Caki2 (cell line): ENCODE measurements at regions not wholly inside any gene's neighbourhood (a gene's known extent, or its start where the extent isn't known, plus 50 kb on each side); places are given as distances from the start of the nearest gene placed in this dataset.
"Not testable (repeated sequence)": the region's sequence is repeated elsewhere in the genome, so short reads cannot be mapped to it uniquely, and the experiment has no call there.

ENCODE experiments used
- DNase-seq: peaks from one replicate; pipeline ENCODE4 v3.0.0-alpha.2; 2015; ENCODE audit warnings: low read depth
- in situ Hi-C: cut with HindIII; loops from 2 replicates; pipeline ENCODE4 v1.10.0; 2016; ENCODE audit warnings: low sequenced_read_pairs, low pct_unique_long_range_greater_than_20kb, mixed read lengths

DNA sequence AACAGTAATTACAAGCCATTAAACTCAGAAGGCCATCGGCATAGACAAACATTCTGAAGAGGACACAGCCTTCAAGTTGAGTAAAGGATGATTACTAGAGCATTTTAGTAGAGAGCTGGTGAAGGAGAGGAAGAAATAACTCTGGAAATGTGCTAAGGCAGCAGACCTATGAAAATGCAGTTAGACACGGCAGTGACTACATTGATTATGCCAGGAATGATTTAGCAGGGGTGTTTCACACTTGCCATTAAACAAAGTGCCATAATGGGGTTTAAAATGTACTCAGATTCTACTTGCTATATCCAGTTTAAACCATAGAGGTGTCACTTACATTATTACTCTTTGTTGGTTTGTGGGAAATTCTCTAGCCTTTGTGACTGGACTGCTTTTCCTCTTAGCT lies 372.3 kb downstream of the CPS1 start:
- in situ Hi-C loops: no loop called here
- DNase-seq: no peak

DNA sequence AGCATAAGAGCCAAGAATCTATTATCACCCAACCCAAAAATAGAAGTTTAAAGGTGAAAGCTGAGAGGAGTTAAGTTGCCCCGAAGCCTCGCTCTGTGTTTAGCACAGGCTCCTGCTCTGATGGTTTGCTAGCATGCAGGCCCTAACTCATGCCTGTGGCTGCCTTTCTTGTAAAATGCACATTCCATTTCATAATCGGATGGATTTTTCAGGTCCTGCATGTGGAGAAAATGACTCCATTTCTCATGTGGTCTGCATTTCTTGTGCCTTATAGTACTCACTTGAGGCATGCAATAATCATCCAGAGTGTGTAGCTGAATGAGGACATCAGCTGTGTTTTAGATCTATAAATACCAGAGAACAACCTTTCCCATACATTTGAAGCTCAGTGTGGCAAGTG lies 381.8 kb downstream of the CPS1 start:
- DNase-seq: no peak
- in situ Hi-C loops: no loop called here

DNA sequence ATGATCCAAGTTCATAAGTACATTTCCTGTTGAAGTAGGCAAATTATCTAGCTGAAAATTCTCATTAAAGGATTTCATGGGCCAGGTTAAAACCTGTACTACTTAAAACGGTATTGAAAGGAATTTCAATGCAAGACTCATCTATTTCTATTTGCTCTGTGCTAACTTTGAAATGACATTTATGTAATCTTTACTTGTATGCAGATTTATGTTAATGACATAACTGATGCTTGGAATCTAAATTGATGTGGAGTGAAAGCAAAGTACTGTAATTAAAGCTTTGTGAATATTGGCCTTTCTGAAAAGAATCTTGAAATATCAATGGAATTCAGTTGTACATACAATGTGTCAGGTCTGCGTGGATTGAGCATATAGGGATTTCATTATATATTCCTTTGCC lies 390.0 kb downstream of the CPS1 start:
- no peak for DNase-seq
- in situ Hi-C loops: no loop called here

DNA sequence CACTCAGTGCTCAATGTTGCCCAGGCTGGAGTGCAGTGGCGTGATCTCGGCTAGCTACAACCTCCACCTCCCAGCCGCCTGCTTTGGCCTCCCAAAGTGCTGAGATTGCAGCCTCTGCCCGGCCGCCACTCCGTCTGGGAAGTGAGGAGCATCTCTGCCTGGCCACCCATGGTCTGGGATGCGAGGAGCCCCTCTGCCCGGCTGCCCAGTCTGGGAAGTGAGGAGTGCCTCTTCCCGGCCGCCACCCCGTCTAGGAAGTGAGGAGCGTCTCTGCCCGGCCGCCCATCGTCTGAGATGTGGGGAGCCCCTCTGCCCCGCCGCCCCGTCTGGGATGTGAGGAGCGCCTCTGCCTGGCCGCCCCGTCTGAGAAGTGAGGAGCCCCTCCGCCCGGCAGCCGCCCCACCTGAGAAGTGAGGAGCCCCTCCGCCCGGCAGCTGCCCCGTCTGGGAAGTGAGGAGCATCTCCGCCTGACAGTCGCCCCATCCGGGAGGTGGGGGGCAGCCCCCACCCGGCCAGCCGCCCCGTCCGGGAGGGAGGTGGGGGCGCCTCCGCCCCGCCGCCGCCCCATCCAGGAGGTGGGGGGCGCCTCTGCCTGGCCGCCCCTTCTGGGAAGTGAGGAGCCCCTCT lies 394.1 kb downstream of the CPS1 start:
- in situ Hi-C loops, DNase-seq: not testable (repeated sequence)

DNA sequence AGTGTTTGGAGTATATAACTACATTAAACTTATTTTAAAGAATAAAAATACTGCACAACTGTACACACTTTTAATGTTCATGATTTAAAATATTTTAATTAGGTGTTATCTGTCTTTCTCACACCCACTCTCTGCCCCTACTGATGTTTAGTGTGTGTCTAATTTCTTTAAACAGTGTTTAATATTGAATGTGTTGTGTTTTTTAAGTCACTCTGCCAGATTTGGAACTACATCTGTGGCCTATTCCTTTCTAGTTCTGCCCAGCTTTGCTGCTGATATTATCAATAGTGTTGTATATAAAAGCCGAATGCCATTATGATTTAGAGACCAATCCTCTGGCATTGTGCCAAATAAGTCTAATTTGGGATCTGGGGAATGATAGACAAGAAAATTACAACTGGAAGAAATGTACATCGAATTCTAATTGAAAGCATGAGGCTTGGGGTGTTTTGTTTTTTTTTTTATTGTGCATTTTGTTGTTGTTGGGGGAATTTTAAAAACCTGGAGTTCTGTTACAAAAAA lies 398.0 kb downstream of the CPS1 start:
- DNase-seq: no peak
- in situ Hi-C loops: no loop called here

DNA sequence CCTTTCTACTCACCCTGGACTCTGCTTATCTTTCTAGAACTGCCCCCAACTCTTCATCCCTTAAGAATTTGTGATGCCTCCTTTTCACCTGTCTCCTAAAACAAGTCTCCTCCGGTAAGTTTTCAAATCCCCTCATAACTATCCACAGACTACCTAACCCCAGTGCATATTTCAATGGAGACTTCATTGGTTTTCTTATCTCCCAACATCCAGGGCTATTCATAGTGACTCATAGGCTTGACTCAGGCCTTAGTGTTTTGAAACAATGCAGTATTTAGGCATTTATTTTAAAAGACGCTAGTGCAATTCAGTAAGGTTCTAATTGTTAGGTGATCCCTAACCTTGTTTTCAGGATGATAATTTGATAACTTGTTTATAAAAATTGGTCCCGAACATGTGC lies 399.2 kb downstream of the CPS1 start:
- in situ Hi-C loops: no loop called here
- peak; percentile 7 for DNase-seq

DNA sequence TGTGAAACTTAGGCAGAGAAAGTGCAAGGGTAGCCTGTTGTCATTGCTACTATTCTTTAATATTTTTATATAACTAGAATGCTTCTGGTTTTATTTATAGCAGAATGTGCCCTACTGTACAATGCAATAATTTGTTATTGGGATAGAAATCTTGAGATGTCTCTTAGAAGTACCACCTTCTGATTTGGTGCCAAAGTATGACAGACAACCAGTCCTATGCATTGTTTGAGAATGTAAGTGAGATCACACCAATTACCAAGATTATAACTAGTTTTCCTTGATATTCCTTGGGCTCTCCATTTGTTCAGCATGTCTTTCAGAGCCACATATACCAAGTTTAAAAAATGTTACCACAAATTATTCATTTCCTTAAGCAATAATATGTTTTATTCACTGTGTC lies 399.7 kb downstream of the CPS1 start:
- no peak for DNase-seq
- in situ Hi-C loops: no loop called here

DNA sequence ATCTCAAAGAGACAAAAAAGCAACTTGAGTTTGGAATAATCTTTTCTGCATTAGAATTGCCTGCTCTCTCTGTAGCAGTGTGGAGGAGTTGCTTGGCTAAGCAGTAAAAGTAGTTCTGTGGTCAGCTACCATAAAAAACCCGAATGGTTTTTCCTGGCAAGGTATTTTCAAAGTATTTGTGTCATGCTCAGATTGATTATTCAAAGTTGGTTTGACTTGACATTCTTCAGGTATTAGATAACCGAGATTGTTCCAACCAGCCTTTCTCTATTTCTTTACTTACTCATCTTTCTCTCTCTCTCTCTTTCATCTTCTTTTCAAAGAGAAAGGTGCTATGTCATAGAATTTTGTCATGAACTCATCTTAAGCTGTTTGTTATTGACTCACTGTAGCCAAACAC lies 404.9 kb downstream of the CPS1 start:
- in situ Hi-C loops: no loop called here

DNA sequence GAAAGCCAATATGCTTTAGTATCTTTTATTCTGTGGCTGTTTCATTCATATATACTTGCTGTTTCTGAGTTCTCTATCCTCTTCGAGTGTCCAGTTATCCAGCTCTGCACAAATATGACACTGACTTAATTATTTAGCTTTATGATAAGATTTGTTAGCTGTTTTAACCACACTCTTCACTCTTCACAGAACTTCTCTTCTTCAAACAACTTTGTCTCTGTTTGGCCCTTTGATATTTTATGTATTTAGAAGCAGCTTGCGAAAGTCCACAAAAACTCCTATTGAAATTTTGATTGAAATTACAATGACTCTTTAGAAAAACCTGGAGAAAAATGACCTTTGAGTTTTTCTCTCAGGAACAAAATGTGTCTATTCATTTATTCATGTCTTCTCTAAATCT lies 407.0 kb downstream of the CPS1 start:
- no peak for DNase-seq
- in situ Hi-C loops: no loop called here

More for the DNA sequence above, 404.9 kb downstream of the CPS1 start:
- DNase-seq: peak; percentile 48

DNA sequence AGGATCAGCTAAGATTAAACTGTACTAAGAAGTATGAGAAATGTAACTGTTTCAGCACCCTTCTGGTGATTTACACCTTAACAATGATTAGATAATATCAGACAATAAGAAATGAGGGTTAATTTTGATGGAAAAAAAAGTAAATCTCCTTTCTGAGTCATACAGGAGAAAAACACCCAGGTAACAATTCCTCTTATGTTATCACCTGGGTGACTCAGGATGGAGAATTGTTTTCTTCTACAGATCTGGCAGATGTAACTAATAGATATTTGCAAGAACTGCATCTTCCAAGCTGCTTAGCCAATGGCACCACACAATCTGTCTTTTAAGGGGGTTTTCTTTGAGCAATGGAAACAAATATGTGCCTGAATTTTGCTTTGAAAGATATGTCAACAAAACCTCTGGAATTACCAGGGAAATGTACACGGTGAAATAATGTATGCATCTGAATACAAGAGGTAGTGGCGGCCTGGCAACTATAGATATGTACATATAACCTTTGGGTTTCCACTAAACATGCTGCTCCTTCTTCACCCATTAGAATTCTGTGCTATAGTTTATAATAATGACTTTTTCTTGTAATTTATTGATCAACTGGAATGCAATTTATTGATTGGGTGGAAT lies 407.9 kb downstream of the CPS1 start:
- DNase-seq: no peak
- in situ Hi-C loops: no loop called here

DNA sequence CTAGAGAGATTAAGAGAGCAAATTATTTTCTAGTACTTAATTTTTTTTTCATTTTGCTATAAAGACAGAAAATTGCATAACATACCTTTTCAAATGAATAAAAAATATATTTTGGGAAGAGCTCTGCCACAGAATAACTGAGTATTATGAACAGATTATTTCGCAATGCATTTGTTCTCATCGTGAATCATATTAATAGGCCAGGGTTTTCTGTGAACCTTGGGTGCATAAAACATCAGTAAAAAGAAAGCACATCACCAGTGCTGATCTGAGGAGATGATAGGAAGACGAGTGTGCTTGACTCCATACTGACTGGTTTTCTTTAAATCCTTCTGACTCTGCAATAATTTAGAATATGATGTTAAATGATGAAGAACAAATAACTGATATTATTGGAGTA lies 409.1 kb downstream of the CPS1 start:
- in situ Hi-C loops: no loop called here
- no peak for DNase-seq

DNA sequence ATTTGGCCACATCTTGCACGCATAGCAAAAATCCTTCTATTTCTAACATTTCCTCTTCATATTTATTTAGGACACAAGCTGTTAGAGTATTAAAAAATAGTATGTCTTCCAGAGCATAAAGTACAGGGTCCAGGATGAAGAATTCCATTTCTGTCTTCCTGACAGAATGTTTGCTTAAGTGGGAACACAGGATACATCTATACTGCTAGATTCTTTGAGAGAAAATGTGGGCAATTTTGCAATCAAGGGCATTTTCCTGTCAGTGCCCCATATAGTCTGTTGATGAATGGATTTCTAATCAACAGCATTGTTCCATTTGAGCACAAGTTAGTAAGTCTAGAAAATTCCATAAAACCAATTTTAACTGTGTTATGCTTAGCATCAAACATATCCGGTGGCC lies 409.9 kb downstream of the CPS1 start:
- DNase-seq: no peak
- in situ Hi-C loops: no loop called here

DNA sequence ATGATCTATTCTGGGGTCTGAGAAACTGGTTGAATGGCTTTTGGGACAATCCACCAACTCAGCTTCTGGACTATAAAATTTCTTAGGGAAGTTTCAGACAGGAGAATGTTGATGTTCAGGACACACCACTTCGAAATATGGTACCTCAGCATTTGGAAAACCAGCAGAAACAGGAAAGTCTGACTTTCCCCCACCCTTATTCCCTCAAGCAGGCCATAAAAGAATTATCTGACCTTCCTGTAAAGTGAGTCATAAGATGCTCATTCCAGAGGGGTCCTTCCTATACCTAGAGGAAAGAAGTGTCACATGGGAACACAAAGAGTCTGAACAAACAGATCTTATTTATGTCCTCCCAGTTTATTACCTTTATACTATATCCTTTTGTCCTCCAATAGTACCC lies 415.0 kb downstream of the CPS1 start:
- DNase-seq: no peak
- in situ Hi-C loops: no loop called here

DNA sequence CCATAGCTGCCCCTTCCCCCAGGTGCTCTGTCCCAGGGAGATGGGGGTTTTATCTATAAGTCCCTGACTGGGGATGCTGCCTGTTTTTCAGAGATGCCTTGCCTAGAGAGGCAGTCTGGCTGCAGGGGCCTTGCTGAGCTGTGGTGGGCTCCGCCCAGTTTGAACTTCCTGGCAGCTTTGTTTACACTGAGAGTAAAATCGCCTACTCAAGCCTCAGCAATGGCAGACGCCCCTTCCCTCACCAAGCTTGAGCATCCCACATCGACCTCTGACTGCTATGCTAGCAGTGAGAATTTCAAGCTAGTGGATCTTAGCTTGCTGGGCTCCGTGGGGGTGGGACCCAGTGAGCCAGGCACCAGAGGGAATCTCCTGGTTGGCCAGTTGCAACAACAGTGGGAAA lies 430.4 kb downstream of the CPS1 start:
- in situ Hi-C loops, DNase-seq: not testable (repeated sequence)

DNA sequence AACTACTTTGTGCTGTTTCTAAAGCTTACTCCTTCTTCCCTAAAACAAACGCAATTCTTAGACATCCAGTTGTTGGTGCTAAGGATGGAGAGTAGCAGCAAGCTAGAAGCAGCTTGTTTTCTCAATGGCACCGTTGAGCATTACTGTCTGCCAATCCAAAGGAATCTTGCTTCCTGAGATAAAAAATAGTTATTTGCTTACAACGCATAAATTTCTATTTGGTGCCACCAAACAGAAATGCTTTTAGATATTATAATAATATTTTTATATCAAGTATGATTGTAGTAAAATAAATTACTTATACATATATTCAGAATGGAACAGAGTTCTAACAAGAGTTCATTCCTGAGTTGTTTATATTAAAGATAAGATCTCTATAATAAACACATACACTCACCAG lies 434.7 kb downstream of the CPS1 start:
- in situ Hi-C loops: no loop called here

DNA sequence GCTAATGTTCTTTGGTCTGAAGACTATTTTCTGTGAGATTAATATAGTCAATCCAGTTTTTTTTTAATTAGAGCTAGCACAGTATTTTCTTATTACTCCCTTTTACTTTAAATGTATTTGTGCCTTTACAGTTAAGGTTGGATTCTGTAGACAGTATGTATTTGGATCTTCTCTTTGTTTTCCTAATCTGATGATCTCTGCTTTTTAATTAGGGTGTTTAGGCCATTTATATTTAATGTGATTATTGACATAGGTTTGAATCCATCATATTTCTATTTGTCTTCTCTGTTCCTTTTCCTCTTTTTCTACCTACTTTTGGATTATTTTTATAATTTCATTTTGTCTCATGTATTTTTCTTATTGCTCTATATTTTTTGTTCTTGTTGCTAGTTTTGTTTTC lies 437.7 kb downstream of the CPS1 start:
- in situ Hi-C loops: no loop called here
- DNase-seq: no peak

More for the DNA sequence above, 434.7 kb downstream of the CPS1 start:
- DNase-seq: no peak

DNA sequence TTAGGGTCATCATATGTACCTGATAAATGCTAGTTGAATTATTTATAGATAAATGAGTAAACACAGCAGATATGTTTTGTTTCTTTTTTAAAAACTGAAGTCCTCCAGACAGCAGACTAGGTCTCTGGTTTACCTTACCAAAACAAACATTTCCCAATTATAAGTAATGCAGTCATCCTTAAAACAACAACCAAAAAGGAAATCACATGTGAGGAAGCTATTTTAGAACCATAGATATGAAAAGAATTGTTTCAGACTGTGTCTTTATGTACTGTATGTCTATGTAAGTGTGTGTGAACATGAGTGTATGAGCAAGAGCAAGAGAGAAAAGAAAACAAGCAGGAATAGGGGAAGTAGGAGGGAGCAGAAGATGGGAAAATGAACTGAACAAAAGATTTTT lies 441.0 kb downstream of the CPS1 start:
- in situ Hi-C loops: no loop called here
- no peak for DNase-seq

DNA sequence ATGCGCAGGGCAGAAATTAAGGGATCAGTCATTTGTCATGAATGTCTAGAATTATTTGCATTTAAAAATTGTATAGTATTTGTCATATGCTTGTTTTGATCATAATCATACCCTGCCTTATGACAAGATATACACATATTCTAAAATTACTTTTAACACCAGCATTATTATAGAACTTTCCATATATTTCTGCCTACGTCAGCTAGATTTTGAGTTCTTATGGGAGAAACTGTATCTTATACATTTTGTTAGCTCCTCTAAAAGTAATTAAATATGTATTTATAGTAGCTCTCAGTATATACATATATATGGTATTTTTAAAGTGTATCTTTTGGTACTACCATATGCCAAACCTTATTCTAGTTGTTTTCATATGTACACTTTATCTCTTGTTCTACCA lies 441.9 kb downstream of the CPS1 start:
- in situ Hi-C loops: no loop called here
- DNase-seq: no peak

DNA sequence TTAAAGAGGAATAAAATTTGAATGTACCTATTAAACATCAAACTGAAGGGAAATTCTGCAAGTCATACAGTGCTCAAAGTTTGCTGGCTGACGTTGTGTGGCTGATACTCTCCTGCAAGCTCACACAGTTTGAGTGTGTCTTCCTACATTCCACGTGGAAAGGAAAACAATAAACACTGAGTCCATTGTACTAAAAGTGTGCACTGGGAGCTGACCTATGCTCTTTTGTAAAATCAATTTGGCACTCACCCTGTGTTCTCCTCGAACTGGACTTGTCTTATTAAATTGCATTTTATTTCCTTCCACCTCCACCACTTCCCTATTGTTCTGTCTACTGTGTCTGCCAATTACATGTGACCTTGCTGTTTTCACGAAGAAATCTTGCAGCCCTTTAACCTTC lies 458.0 kb downstream of the CPS1 start:
- in situ Hi-C loops: no loop called here
- DNase-seq: no peak

DNA sequence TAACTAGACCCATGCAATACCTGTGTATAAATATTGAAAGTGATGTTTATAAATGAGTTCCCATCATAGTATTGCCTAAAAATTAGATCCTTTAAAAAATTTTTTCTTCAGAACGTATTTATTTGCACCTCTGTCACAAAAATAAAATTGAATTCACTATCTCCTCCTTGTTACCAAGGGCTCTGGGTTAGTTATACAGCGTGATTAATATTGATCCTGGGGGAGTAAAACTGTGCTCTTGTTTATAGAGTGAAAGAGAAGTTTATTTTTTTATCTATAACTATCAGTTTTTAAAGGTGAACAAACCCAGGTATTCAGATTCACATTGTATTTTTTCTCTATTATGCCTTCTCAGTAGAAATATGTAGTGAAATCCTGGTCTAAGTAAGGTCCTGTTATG lies 458.5 kb downstream of the CPS1 start:
- in situ Hi-C loops: no loop called here

More for the DNA sequence above, 458.5 kb downstream of the CPS1 start:
- DNase-seq: no peak
